ENCODE measurements at regions not wholly inside any gene's neighbourhood (a gene's known extent, or its start where the extent isn't known, plus 50 kb on each side); places are given as distances from the start of the nearest gene placed in this dataset.

GRCh38 chr6:26292709-26293108 lies 72.3 kb upstream of the BTN3A2 start (continued):
- TF ChIP-seq ZNF462 (CRISPR knock-in tag; IDR thresholded peaks at IDR 0.05) (no peak), CREB1 (CRISPR knock-in tag; IDR thresholded peaks at IDR 0.05; ENCODE audit: low read depth) (no peak), NANOG (IDR thresholded peaks at IDR 0.05; ENCODE audit: borderline replicate concordance) (no peak), CTCF (conservative IDR thresholded peaks at IDR 0.05; ENCODE audit: low read depth in 2 of 2) (no peak)

- Histone ChIP-seq H3F3A (replicated peaks; ENCODE audit: low read depth) (no peaks in the 10 kb centered on the region), H3K79me2 (replicated peaks; ENCODE audit: insufficient read depth) (no peaks in the 10 kb centered on the region), H3K36me3 (ENCODE audit: insufficient read depth) (no peaks in the 10 kb centered on the region), H3K27me3 (ENCODE audit: insufficient read depth) (no peaks in the 10 kb centered on the region), H2AFZ (no peak overlapping the region), H4K20me1 (replicated peaks; ENCODE audit: insufficient read depth) (no peaks in the 10 kb centered on the region), H3K4me1 (ENCODE audit: insufficient read depth) (peaks cover 10% of the 10 kb centered on the region), H3K9me2 (ENCODE audit: insufficient read depth) (no peaks in the 10 kb centered on the region), H3K27ac (ENCODE audit: low read depth) (no peak overlapping the region), H3K4me2 (no peak overlapping the region), H3K4me3 (no peak overlapping the region)
- peaks cover 3% of the 10 kb centered on the region; the same call in 1 of the 3 replicates for H3K9me3 Mint-ChIP-seq
- H3K4me1 Mint-ChIP-seq: peaks cover 11% of the 10 kb centered on the region; the same call in 2 of the 3 replicates
- H3K4me3 Mint-ChIP-seq: no peak overlapping the region; the same call in 2 of the 3 replicates
- no peaks in the 10 kb centered on the region for H3K36me3 Mint-ChIP-seq (ENCODE audit: low read depth)
- no peak overlapping the region for H3K27ac Mint-ChIP-seq
- peaks cover 5% of the 10 kb centered on the region for H3K27me3 Mint-ChIP-seq (ENCODE audit: insufficient read depth, low read depth, poor library complexity)
- ATAC-seq: no peak
- DNase-seq (ENCODE audit: low spot score): no peak
- TF ChIP-seq EZH2phosphoT487 (IDR thresholded peaks at IDR 0.05; ENCODE audit: unreplicated experiment) (no peak), EZH2 (IDR thresholded peaks at IDR 0.05; ENCODE audit: low read depth, unreplicated experiment) (no peak), POLR2AphosphoS5 (IDR thresholded peaks at IDR 0.05; ENCODE audit: low read depth) (no peak), ZNF462 (CRISPR knock-in tag; IDR thresholded peaks at IDR 0.05) (no peak)
Observed at GRCh38 chr6:26294302-26294701, 70.7 kb upstream of the BTN3A2 start.
